ENCODE measurements at regions not wholly inside any gene's neighbourhood (a gene's known extent, or its start where the extent isn't known, plus 50 kb on each side); places are given as distances from the start of the nearest gene placed in this dataset.

DNA sequence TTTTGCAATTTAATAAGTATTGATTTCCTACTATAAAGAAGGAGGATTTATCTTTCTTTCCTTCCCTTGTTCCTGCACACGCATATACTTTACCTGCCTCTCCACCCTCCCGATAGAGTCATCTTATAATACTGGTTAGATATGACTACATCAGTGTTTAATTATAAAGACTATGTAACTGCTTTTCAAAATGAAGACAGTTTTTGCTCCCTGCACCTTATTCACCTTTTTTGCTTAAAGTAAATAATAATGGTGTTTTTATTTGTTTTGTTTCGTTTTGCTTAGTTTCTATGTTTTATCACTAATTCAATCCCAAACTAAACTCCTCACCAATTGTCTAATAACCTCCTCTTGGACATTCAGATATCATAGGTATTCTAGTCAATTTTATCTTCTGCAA, 101.9 kb upstream of the RORA start:
- TF ChIP-seq EZH2 (IDR thresholded peaks at IDR 0.05; ENCODE audit: borderline replicate concordance, low read length), result no peak
- TF ChIP-seq, protein P1, sequence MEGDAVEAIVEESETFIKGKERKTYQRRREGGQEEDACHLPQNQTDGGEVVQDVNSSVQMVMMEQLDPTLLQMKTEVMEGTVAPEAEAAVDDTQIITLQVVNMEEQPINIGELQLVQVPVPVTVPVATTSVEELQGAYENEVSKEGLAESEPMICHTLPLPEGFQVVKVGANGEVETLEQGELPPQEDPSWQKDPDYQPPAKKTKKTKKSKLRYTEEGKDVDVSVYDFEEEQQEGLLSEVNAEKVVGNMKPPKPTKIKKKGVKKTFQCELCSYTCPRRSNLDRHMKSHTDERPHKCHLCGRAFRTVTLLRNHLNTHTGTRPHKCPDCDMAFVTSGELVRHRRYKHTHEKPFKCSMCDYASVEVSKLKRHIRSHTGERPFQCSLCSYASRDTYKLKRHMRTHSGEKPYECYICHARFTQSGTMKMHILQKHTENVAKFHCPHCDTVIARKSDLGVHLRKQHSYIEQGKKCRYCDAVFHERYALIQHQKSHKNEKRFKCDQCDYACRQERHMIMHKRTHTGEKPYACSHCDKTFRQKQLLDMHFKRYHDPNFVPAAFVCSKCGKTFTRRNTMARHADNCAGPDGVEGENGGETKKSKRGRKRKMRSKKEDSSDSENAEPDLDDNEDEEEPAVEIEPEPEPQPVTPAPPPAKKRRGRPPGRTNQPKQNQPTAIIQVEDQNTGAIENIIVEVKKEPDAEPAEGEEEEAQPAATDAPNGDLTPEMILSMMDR (IDR thresholded peaks at IDR 0.05; ENCODE audit: low read length), result no peak
- no peaks in the 10 kb centered on the region for H4K20me1 ChIP-seq (ENCODE audit: insufficient read depth, low read length)

DNA sequence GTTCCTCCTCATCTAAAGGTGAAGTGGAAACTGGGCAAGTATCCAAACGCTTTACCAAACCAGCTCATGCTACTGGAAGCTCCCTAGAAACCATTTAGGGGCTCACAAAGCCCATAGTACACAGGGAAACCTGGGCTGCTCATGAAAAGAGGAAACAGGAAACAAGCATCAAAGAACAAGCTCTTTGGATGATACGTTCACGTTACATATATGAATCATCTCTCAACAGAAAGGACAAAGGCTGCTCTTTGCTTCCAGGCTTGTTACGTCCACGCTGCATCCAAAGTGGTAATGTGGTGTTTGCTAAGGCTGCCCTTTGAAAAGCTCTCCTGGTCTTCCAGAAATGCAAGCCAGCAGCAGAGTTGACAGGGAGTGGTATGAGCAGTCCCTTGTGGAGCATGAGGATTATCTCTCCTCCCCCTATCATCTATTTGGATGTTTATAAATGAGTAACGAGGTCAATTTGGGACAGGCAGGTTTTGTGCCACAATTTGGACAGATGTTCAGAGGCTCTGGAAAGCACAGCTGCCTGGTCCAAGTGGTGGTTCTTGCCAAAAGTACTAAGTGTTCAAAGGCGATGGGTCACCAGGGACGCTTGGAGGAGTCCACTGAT, 98.0 kb upstream of the RORA start:
- H3K9me2 ChIP-seq (ENCODE audit: low read depth, low read length), result no peaks in the 10 kb centered on the region
- no peaks in the 10 kb centered on the region for H3F3A ChIP-seq (ENCODE audit: insufficient read depth, low read length)
- H3K27me3 ChIP-seq (ENCODE audit: insufficient read depth, low read length), result no peaks in the 10 kb centered on the region
- no peak overlapping the region for H3K27ac ChIP-seq (ENCODE audit: low read depth, low read length, poor library complexity, severe bottlenecking)
- H3K36me3 ChIP-seq (ENCODE audit: insufficient read depth, low read length), result no peaks in the 10 kb centered on the region
- H2AFZ ChIP-seq (ENCODE audit: low read length), result no peak overlapping the region
- H3K79me2 ChIP-seq (ENCODE audit: insufficient read depth, low read length), result no peaks in the 10 kb centered on the region
- H3K9me3 ChIP-seq (ENCODE audit: low read length), result no peaks in the 10 kb centered on the region
- H3K9ac ChIP-seq (ENCODE audit: low read length), result no peak overlapping the region
- H3K4me3 ChIP-seq (ENCODE audit: low read depth, low read length, poor library complexity, severe bottlenecking), result no peak overlapping the region
- TF ChIP-seq, protein P1 (IDR thresholded peaks at IDR 0.05; ENCODE audit: low read length), result no peak
- no peak for TF ChIP-seq EZH2 (IDR thresholded peaks at IDR 0.05; ENCODE audit: borderline replicate concordance, low read length)
- no peaks in the 10 kb centered on the region for H4K20me1 ChIP-seq (ENCODE audit: insufficient read depth, low read length)
- no peak overlapping the region for H3K4me2 ChIP-seq (ENCODE audit: low read length)
- H3K4me1 ChIP-seq (ENCODE audit: insufficient read depth, low read length, severe bottlenecking), result no peaks in the 10 kb centered on the region

More for the DNA sequence above, 101.9 kb upstream of the RORA start:
- H3K9ac ChIP-seq (ENCODE audit: low read length), result no peak overlapping the region
- H2AFZ ChIP-seq (ENCODE audit: low read length), result no peak overlapping the region
- no peak overlapping the region for H3K27ac ChIP-seq (ENCODE audit: low read depth, low read length, poor library complexity, severe bottlenecking)
- no peaks in the 10 kb centered on the region for H3K9me3 ChIP-seq (ENCODE audit: low read length)
- no peaks in the 10 kb centered on the region for H3K4me1 ChIP-seq (ENCODE audit: insufficient read depth, low read length, severe bottlenecking)
- no peak overlapping the region for H3K4me3 ChIP-seq (ENCODE audit: low read depth, low read length, poor library complexity, severe bottlenecking)
- H3K9me2 ChIP-seq (ENCODE audit: low read depth, low read length), result no peaks in the 10 kb centered on the region
- no peaks in the 10 kb centered on the region for H3K36me3 ChIP-seq (ENCODE audit: insufficient read depth, low read length)
- H3K79me2 ChIP-seq (ENCODE audit: insufficient read depth, low read length), result no peaks in the 10 kb centered on the region
- H3K4me2 ChIP-seq (ENCODE audit: low read length), result no peak overlapping the region
- H3K27me3 ChIP-seq (ENCODE audit: insufficient read depth, low read length), result no peaks in the 10 kb centered on the region
- no peaks in the 10 kb centered on the region for H3F3A ChIP-seq (ENCODE audit: insufficient read depth, low read length)

DNA sequence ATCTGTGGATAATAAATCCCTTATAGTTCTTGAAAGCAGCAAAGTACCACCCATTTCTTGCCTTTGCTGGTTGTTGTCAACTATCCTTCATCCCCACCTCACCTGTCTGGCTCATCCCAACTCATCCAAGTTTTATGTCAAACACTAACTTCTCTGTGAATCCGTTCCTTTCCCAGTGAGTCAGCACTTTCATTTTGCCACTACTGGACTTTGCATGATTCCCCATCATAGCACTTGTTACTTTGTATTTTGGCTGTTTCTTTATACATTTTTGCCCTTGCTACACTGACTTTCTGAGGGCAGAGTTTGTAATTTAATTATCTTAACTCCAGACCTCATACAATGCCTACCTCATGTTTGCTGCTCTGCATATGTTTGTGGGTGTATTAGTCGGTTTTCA, 90.8 kb upstream of the RORA start:
- no peaks in the 10 kb centered on the region for H3K4me1 ChIP-seq (ENCODE audit: insufficient read depth, low read length, severe bottlenecking)
- no peaks in the 10 kb centered on the region for H3K9me2 ChIP-seq (ENCODE audit: low read depth, low read length)
- H3K9ac ChIP-seq (ENCODE audit: low read length), result no peak overlapping the region
- no peaks in the 10 kb centered on the region for H3K36me3 ChIP-seq (ENCODE audit: insufficient read depth, low read length)
- H3K27ac ChIP-seq (ENCODE audit: low read depth, low read length, poor library complexity, severe bottlenecking), result no peak overlapping the region
- no peak overlapping the region for H2AFZ ChIP-seq (ENCODE audit: low read length)
- H3F3A ChIP-seq (ENCODE audit: insufficient read depth, low read length), result no peaks in the 10 kb centered on the region
- no peak overlapping the region for H3K4me3 ChIP-seq (ENCODE audit: low read depth, low read length, poor library complexity, severe bottlenecking)
- H3K79me2 ChIP-seq (ENCODE audit: insufficient read depth, low read length), result no peaks in the 10 kb centered on the region
- no peaks in the 10 kb centered on the region for H3K9me3 ChIP-seq (ENCODE audit: low read length)
- H3K4me2 ChIP-seq (ENCODE audit: low read length), result no peak overlapping the region
- no peaks in the 10 kb centered on the region for H4K20me1 ChIP-seq (ENCODE audit: insufficient read depth, low read length)
- no peaks in the 10 kb centered on the region for H3K27me3 ChIP-seq (ENCODE audit: insufficient read depth, low read length)
- TF ChIP-seq EZH2 (IDR thresholded peaks at IDR 0.05; ENCODE audit: borderline replicate concordance, low read length), result no peak
- TF ChIP-seq, protein P1 (IDR thresholded peaks at IDR 0.05; ENCODE audit: low read length), result no peak
